ENCODE measurements at regions not wholly inside any gene's neighbourhood (a gene's known extent, or its start where the extent isn't known, plus 50 kb on each side); places are given as distances from the start of the nearest gene placed in this dataset.

DNA sequence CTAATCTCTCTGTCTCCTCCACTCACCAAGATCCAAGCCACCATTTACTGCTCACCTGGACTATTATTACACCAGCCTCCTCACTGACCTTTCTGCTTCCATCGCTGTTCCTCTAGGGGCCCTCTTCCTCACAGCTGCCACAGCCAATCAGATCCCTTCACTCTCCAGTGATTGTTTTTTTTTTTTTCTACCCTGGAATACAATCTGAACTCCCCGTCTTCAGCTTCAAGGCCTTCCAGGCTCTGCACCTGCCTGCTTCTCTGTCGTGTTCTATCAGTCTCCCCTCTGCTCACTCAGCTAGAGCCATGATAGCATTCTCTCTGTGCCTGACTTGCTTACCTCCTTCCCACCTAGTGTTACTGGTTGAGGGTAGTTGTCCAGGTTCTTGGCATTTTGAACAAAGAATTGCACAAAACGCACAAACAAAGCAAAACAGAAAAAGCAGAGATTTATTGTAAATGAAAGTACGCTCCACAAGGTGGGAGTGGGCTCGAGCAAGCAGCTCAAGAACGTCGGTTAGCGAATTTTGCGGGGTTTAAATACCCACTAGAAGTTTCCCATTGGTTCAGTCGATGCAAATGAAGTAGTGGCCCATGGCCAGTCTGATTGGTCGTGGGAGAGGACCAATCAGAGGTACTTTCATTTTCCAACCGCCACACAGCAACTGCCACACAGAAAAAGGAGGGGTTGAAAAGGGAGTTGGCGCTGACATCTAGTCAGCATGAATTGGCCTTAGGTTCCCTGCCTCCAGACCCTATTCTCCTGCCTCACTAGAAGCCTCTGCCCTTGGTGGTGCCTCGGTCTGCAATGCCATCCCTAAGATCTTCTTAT lies 188.9 kb downstream of the TLE3 start:
- TF ChIP-seq POLR2A (IDR thresholded peaks at IDR 0.05) = no peak
- TF ChIP-seq, protein P1, sequence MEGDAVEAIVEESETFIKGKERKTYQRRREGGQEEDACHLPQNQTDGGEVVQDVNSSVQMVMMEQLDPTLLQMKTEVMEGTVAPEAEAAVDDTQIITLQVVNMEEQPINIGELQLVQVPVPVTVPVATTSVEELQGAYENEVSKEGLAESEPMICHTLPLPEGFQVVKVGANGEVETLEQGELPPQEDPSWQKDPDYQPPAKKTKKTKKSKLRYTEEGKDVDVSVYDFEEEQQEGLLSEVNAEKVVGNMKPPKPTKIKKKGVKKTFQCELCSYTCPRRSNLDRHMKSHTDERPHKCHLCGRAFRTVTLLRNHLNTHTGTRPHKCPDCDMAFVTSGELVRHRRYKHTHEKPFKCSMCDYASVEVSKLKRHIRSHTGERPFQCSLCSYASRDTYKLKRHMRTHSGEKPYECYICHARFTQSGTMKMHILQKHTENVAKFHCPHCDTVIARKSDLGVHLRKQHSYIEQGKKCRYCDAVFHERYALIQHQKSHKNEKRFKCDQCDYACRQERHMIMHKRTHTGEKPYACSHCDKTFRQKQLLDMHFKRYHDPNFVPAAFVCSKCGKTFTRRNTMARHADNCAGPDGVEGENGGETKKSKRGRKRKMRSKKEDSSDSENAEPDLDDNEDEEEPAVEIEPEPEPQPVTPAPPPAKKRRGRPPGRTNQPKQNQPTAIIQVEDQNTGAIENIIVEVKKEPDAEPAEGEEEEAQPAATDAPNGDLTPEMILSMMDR (IDR thresholded peaks at IDR 0.05) = no peak
